Psoas muscle (tissue), 7 donors: ENCODE measurements at regions not wholly inside any gene's neighbourhood (a gene's known extent, or its start where the extent isn't known, plus 50 kb on each side); places are given as distances from the start of the nearest gene placed in this dataset.

Source experiments
- ATAC-seq, 4 donors: fragments of 200-7000 bp; cut with Tn5 transposase; one replicate each; pipeline ENCODE4 v1.9.1; 2020; ENCODE audit warnings: moderate library complexity in 3 of 4, mild to moderate bottlenecking in 2 of 4
- DNase-seq, 2 donors: peaks; one replicate each; pipeline ENCODE4 v3.0.0-alpha.2; 2020
- H3K27ac ChIP-seq: fragments of 200-600 bp; one replicate; pipeline ENCODE4 v1.8.0; 2022
- H3K27me3 ChIP-seq, 3 donors: fragments of 200-600 bp in 1 of 3; one replicate each; pipeline versions ENCODE4 v1.6.1 to v1.8.0; 2013 to 2022; ENCODE audit warnings: low read length in 2 of 3, mild to moderate bottlenecking in 2 of 3, moderate library complexity in 1 of 3; ENCODE audit not compliant: insufficient read depth in 3 of 3
- H3K36me3 ChIP-seq, 2 donors: fragments of 200-600 bp in 1 of 2; one replicate each; pipeline versions ENCODE4 v1.6.1 to v1.8.0; 2013 to 2022; ENCODE audit warnings: low read depth in 1 of 2, mild to moderate bottlenecking in 1 of 2, moderate library complexity in 1 of 2; ENCODE audit not compliant: insufficient read depth in 1 of 2
- H3K4me1 ChIP-seq: fragments of 200-600 bp; one replicate; pipeline ENCODE4 v1.8.0; 2022
- H3K4me3 ChIP-seq: fragments of 200-600 bp; one replicate; pipeline ENCODE4 v1.8.0; 2022; ENCODE audit warnings: mild to moderate bottlenecking
- H3K9me3 ChIP-seq: fragments of 200-600 bp; one replicate; pipeline ENCODE4 v1.8.0; 2022
- WGBS, 3 donors: extraction: QIAGEN DNeasy Blood & Tissue Kit; methylation state at CpG; one replicate each; pipeline versions ENCODE4 v1.1.6 to v1.1.7; 2013; 5-methylcytosine and 5-hydroxymethylcytosine counted together
- intact Hi-C, 2 donors: fragments of 100-400 bp; cut with DNase I; formaldehyde crosslinking; loops; one replicate each; pipeline versions ENCODE4 v1.11.0 to v1.14.2; 2022
- TF ChIP-seq, protein P1 (sequence below): fragments of 200-600 bp; IDR thresholded peaks from one replicate; pipeline ENCODE4 v1.8.0; 2022; ENCODE audit warnings: antibody characterized with exemption
- donor health status: healthy with polysubstance abuse.
- donor health status: DM: no; HTN: no; CAD: no; lungs with moderate emphysema.
- donor health status: Bipolar disorder and iron deficiency.
- donor health status: healthy.
- donor health status: DM: yes; HTN: yes; CAD: no.
- donor health status: DM: no; HTN: no; CAD: no.
- donor health status: DM: yes; HTN: yes; CAD: no.

DNA sequence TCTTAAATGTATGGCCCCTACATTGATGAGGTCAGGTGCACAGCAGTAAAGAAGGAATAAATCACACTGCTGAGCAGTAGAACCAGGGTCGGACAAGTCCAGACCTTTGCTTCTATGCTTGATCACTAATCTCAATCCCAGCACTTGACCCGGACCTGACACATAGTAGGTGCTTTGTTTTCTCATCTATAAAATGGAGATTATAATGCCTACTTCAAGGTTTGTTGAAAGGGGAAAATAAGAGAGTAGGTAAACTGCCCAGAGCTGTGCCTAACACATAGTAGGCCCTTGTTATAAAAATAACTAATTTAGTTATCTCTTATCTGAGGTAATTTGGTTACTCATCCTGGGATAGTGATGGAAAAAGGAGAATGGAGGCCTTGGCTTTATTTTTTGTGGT, 125.0 kb downstream of the RXFP2 start:
- Histone ChIP-seq H3K36me3 (no peaks in the 10 kb centered on the region), H3K27me3 (no peaks in the 10 kb centered on the region), H3K4me3 (no peak overlapping the region), H3K27ac (no peak overlapping the region), H3K9me3 (no peaks in the 10 kb centered on the region), H3K4me1 (no peaks in the 10 kb centered on the region)
- intact Hi-C loops = no loop called here
- DNase-seq = no peak
- no peak for ATAC-seq
- TF ChIP-seq, protein P1, sequence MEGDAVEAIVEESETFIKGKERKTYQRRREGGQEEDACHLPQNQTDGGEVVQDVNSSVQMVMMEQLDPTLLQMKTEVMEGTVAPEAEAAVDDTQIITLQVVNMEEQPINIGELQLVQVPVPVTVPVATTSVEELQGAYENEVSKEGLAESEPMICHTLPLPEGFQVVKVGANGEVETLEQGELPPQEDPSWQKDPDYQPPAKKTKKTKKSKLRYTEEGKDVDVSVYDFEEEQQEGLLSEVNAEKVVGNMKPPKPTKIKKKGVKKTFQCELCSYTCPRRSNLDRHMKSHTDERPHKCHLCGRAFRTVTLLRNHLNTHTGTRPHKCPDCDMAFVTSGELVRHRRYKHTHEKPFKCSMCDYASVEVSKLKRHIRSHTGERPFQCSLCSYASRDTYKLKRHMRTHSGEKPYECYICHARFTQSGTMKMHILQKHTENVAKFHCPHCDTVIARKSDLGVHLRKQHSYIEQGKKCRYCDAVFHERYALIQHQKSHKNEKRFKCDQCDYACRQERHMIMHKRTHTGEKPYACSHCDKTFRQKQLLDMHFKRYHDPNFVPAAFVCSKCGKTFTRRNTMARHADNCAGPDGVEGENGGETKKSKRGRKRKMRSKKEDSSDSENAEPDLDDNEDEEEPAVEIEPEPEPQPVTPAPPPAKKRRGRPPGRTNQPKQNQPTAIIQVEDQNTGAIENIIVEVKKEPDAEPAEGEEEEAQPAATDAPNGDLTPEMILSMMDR = no peak
- WGBS, 3 donors = 91 to 94% (median 92%) methylated on average over 2 of the region's 2 CpGs

DNA sequence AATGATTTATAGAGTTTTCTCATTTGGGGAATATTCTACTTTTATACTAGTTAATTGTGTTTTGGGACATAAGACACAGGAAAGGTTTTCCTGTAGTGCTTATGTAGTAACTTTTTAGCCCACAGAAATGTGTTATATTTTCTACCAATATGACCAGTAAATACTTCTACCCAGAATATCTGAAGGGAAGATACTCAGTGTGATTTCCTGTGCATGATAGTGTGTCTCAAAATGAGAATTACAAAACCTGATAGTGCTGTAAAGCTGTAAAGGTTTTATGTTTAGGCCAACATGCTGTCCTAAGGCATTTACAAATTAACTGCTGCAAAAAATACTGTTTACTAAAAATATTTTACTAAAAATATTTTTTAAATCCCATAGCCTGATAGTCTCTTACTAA, 126.8 kb downstream of the RXFP2 start:
- Histone ChIP-seq H3K27ac (no peak overlapping the region), H3K27me3 (no peaks in the 10 kb centered on the region), H3K9me3 (no peaks in the 10 kb centered on the region), H3K4me3 (no peak overlapping the region), H3K4me1 (no peaks in the 10 kb centered on the region), H3K36me3 (no peaks in the 10 kb centered on the region)
- intact Hi-C loops = no loop called here
- ATAC-seq = no peak
- DNase-seq = no peak
- TF ChIP-seq, protein P1 = no peak

DNA sequence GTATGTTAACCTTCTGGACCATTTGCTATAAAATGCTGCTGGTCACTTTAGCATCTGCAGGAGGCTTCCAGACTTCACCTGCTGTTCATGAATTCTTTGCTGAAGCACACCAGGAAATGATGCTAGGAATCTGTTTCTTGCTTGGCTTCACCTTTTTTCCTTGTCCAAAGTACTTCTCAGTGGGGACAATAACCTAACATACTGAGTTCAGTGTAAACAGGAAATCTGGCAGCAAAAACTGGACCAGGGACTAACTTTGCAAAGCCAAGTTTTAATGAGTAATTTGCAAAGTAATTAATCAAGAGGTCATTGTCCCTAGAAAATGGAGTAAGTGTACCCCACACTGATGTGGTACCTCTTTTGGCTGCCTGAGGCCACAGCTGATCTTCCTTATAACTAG, 128.4 kb downstream of the RXFP2 start:
- H3K27ac ChIP-seq = no peak overlapping the region
- TF ChIP-seq, protein P1 = no peak
- H3K36me3 ChIP-seq = no peaks in the 10 kb centered on the region
- intact Hi-C loops = no loop called here
- no peaks in the 10 kb centered on the region for H3K9me3 ChIP-seq
- H3K4me1 ChIP-seq = no peaks in the 10 kb centered on the region
- H3K4me3 ChIP-seq = no peak overlapping the region
- DNase-seq (no peak), ATAC-seq (no peak)
- no peaks in the 10 kb centered on the region for H3K27me3 ChIP-seq

DNA sequence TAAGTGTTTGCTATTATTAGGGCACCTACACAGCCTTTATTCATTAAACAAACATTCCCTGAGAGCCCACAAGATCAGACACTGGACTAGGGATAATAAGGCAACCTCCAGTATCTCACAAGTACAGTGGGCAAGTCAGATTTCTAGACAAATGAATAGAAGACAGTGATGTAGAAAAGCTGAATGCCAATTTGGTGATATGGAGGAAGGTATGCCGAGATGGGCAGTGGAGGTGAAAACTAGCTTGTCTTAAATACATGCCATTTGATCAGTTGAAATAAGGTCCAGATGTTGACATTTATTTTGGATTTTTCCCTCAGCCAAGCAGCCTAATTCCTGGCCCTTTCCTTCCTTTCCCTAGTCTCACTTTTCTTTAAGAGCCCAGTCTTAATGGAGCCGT, 130.3 kb downstream of the RXFP2 start:
- H3K27me3 ChIP-seq = no peaks in the 10 kb centered on the region
- TF ChIP-seq, protein P1 = no peak
- no peaks in the 10 kb centered on the region for H3K9me3 ChIP-seq
- no peaks in the 10 kb centered on the region for H3K4me1 ChIP-seq
- WGBS, 3 donors = 88 to 94% (median 91%) methylated on average over 2 of the region's 2 CpGs
- DNase-seq (no peak), ATAC-seq (no peak)
- no peak overlapping the region for H3K4me3 ChIP-seq
- no peaks in the 10 kb centered on the region for H3K36me3 ChIP-seq
- intact Hi-C loops = no loop called here
- H3K27ac ChIP-seq = no peak overlapping the region

DNA sequence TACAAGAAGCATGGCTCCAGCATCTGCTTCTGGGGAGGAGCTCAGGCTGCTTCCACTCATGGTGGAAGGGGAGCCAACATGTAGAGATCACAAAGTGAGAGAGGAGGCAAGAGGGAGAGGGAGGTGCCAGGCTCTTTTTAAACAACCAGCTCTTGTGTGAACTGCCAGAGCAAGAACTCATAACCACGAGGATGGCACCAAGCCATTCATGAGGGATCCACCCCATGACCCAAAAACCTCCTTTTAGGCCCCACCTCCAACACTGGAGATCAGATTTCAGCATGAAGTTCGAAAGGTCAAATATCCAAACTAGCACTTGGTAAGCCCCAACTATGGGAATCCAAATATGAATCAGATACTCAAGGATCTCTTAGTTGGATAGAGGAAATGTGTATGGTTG, 131.2 kb downstream of the RXFP2 start:
- Histone ChIP-seq H3K9me3 (no peaks in the 10 kb centered on the region), H3K4me1 (peaks cover 4% of the 10 kb centered on the region), H3K4me3 (no peak overlapping the region), H3K27me3 (no peaks in the 10 kb centered on the region), H3K27ac (no peak overlapping the region), H3K36me3 (no peaks in the 10 kb centered on the region)
- WGBS, 3 donors = 29 to 54% (median 46%) methylated on average over 2 of the region's 2 CpGs
- intact Hi-C loops = no loop called here
- DNase-seq = no peak
- TF ChIP-seq, protein P1 = no peak
- peak in 2 of 4 donors; percentile 21 to 40 for ATAC-seq
